Endodermal cell (in vitro differentiated cells): ENCODE measurements at regions not wholly inside any gene's neighbourhood (a gene's known extent, or its start where the extent isn't known, plus 50 kb on each side); places are given as distances from the start of the nearest gene placed in this dataset.

ENCODE experiments used
- DNase-seq: peaks from one replicate; pipeline ENCODE4 v3.0.0-alpha.2; 2017
- H3K27ac ChIP-seq: 2 replicates; pipeline ENCODE4 v1.5.1; 2013; ENCODE audit warnings: mild to moderate bottlenecking, low read depth, low read length, moderate library complexity
- H3K27me3 ChIP-seq: 2 replicates; pipeline ENCODE4 v1.6.1; 2013; ENCODE audit warnings: mild to moderate bottlenecking, low read length, moderate library complexity; ENCODE audit not compliant: insufficient read depth, control insufficient read depth, poor library complexity, severe bottlenecking
- H3K36me3 ChIP-seq: 2 replicates; pipeline ENCODE4 v1.7.0; 2013; ENCODE audit warnings: mild to moderate bottlenecking, low read length, moderate library complexity; ENCODE audit not compliant: control insufficient read depth, insufficient read depth
- H3K4me1 ChIP-seq: one replicate; pipeline ENCODE4 v1.7.0; 2013; ENCODE audit warnings: low read length; ENCODE audit not compliant: control insufficient read depth, insufficient read depth
- H3K4me3 ChIP-seq: 2 replicates; pipeline ENCODE4 v1.5.1; 2013; ENCODE audit warnings: mild to moderate bottlenecking, low read length, moderate library complexity
- H3K9ac ChIP-seq: 2 replicates; pipeline ENCODE4 v1.6.1; 2013; ENCODE audit warnings: mild to moderate bottlenecking, low read length, moderate library complexity; ENCODE audit not compliant: poor library complexity, severe bottlenecking; ENCODE audit errors: extremely low read depth
- H3K9me3 ChIP-seq: 2 replicates; pipeline ENCODE4 v1.6.1; 2013; ENCODE audit warnings: mild to moderate bottlenecking, low read length, moderate library complexity; ENCODE audit not compliant: control insufficient read depth
- H3K27ac Mint-ChIP-seq: 2 replicates; pipeline ENCODE4 v1.8.0; 2020; ENCODE audit warnings: mixed read lengths
- H3K27me3 Mint-ChIP-seq: 2 replicates; pipeline ENCODE4 v1.8.0; 2021; ENCODE audit warnings: mild to moderate bottlenecking, mixed read lengths; ENCODE audit not compliant: insufficient read depth
- H3K36me3 Mint-ChIP-seq: 2 replicates; pipeline ENCODE4 v1.8.0; 2020; ENCODE audit warnings: low read depth, mixed read lengths
- H3K4me1 Mint-ChIP-seq: 2 replicates; pipeline ENCODE4 v1.8.0; 2020; ENCODE audit warnings: mixed read lengths
- H3K4me3 Mint-ChIP-seq: 2 replicates; pipeline ENCODE4 v1.8.0; 2020; ENCODE audit warnings: mild to moderate bottlenecking, moderate library complexity, mixed read lengths
- H3K9me3 Mint-ChIP-seq: 2 replicates; pipeline ENCODE4 v1.8.0; 2020; ENCODE audit warnings: mild to moderate bottlenecking, mixed read lengths
- CTCF ChIP-seq: fragments of 200-600 bp; sonication (generic); conservative IDR thresholded peaks from 2 replicates; pipeline ENCODE4 v1.5.0; 2021; ENCODE audit warnings: antibody characterized with exemption, mild to moderate bottlenecking
- WGBS, 2 experiments: methylation state at CpG; one replicate each; pipeline versions ENCODE4 v1.1.5 to v1.1.7; 2013; ENCODE audit warnings: missing lambda C conversion rate in 2 of 2, mixed read lengths in 1 of 2; ENCODE audit not compliant: insufficient coverage in 1 of 2, insufficient read length in 1 of 2; 5-methylcytosine and 5-hydroxymethylcytosine counted together

GRCh38 chrX:124641737-124642491 lies 295.6 kb downstream of the SH2D1A start:
- no peaks in the 10 kb centered on the region for H3K36me3 ChIP-seq
- H3K9me3 ChIP-seq = no peaks in the 10 kb centered on the region
- 87% methylated on average over 5 of the region's 5 CpGs; no CpG with 5 or more reads in 1 of the 2 experiments for WGBS, 2 experiments
- no peak overlapping the region for H3K4me3 Mint-ChIP-seq
- no peaks in the 10 kb centered on the region for H3K27me3 ChIP-seq
- no peaks in the 10 kb centered on the region for H3K9me3 Mint-ChIP-seq
- H3K36me3 Mint-ChIP-seq = no peaks in the 10 kb centered on the region
- DNase-seq = no peak
- no peak for TF ChIP-seq CTCF
- H3K27me3 Mint-ChIP-seq = no peaks in the 10 kb centered on the region
- H3K4me3 ChIP-seq = no peak overlapping the region
- no peak overlapping the region for H3K27ac ChIP-seq
- H3K4me1 ChIP-seq = no peaks in the 10 kb centered on the region
- H3K4me1 Mint-ChIP-seq = no peaks in the 10 kb centered on the region
- no peak overlapping the region for H3K9ac ChIP-seq
- no peak overlapping the region for H3K27ac Mint-ChIP-seq

GRCh38 chrX:124646403-124646802 lies 300.0 kb downstream of the SH2D1A start:
- no peaks in the 10 kb centered on the region for H3K36me3 Mint-ChIP-seq
- Histone ChIP-seq H3K4me3 (no peak overlapping the region), H3K27me3 (no peaks in the 10 kb centered on the region), H3K36me3 (no peaks in the 10 kb centered on the region), H3K9me3 (no peaks in the 10 kb centered on the region), H3K4me1 (no peaks in the 10 kb centered on the region), H3K27ac (no peak overlapping the region), H3K9ac (no peak overlapping the region)
- no peaks in the 10 kb centered on the region for H3K27me3 Mint-ChIP-seq
- DNase-seq = no peak
- H3K9me3 Mint-ChIP-seq = no peaks in the 10 kb centered on the region
- TF ChIP-seq CTCF = no peak
- no peak overlapping the region for H3K4me3 Mint-ChIP-seq
- H3K4me1 Mint-ChIP-seq = peaks cover 8% of the 10 kb centered on the region
- 100% methylated on average over 1 of the region's 1 CpG; no CpG with 5 or more reads in 1 of the 2 experiments for WGBS, 2 experiments
- H3K27ac Mint-ChIP-seq = no peak overlapping the region

GRCh38 chrX:124651031-124651430 lies 304.7 kb downstream of the SH2D1A start:
- Mint-ChIP-seq H3K9me3 (no peaks in the 10 kb centered on the region), H3K4me1 (peaks cover 8% of the 10 kb centered on the region), H3K27ac (no peak overlapping the region), H3K36me3 (no peaks in the 10 kb centered on the region), H3K4me3 (no peak overlapping the region), H3K27me3 (no peaks in the 10 kb centered on the region)
- no peak for TF ChIP-seq CTCF
- Histone ChIP-seq H3K9me3 (no peaks in the 10 kb centered on the region), H3K4me1 (no peaks in the 10 kb centered on the region), H3K27me3 (no peaks in the 10 kb centered on the region), H3K36me3 (no peaks in the 10 kb centered on the region), H3K9ac (no peak overlapping the region), H3K27ac (no peak overlapping the region), H3K4me3 (no peak overlapping the region)
- 82 to 100% methylated on average over 1 to 4 of the region's 4 CpGs for WGBS, 2 experiments
- DNase-seq = no peak
